ENCODE measurements at regions not wholly inside any gene's neighbourhood (a gene's known extent, or its start where the extent isn't known, plus 50 kb on each side); places are given as distances from the start of the nearest gene placed in this dataset.

GRCh38 chr5:72035831-72036230, 71.4 kb upstream of the MAP1B start:
- no peak for DNase-seq (ENCODE audit: low read depth, low spot score)
- in situ Hi-C loops (cut with HindIII; ENCODE audit: low pct_unique_long_range_greater_than_20kb, low sequenced_read_pairs): no loop called here

GRCh38 chr5:72036951-72037350, 70.3 kb upstream of the MAP1B start:
- in situ Hi-C loops (cut with HindIII; ENCODE audit: low pct_unique_long_range_greater_than_20kb, low sequenced_read_pairs): no loop called here

GRCh38 chr5:72040513-72040912, 66.8 kb upstream of the MAP1B start:
- in situ Hi-C loops (cut with HindIII; ENCODE audit: low pct_unique_long_range_greater_than_20kb, low sequenced_read_pairs): no loop called here
- DNase-seq (ENCODE audit: low read depth, low spot score): no peak

More at GRCh38 chr5:72036951-72037350, 70.3 kb upstream of the MAP1B start:
- DNase-seq (ENCODE audit: low read depth, low spot score): no peak

- DNase-seq (ENCODE audit: low read depth, low spot score): no peak
- in situ Hi-C loops (cut with HindIII; ENCODE audit: low pct_unique_long_range_greater_than_20kb, low sequenced_read_pairs): no loop called here
Observed at GRCh38 chr5:72041654-72042053, 65.6 kb upstream of the MAP1B start.

- DNase-seq (ENCODE audit: low read depth, low spot score): no peak
- in situ Hi-C loops (cut with HindIII; ENCODE audit: low pct_unique_long_range_greater_than_20kb, low sequenced_read_pairs): no loop called here
Observed at GRCh38 chr5:72042097-72042496, 65.2 kb upstream of the MAP1B start.

GRCh38 chr5:72045692-72046091, 61.6 kb upstream of the MAP1B start:
- no peak for DNase-seq (ENCODE audit: low read depth, low spot score)
- in situ Hi-C loops (cut with HindIII; ENCODE audit: low pct_unique_long_range_greater_than_20kb, low sequenced_read_pairs): no loop called here

GRCh38 chr5:72046106-72046505, 61.2 kb upstream of the MAP1B start:
- in situ Hi-C loops (cut with HindIII; ENCODE audit: low pct_unique_long_range_greater_than_20kb, low sequenced_read_pairs): no loop called here
- DNase-seq (ENCODE audit: low read depth, low spot score): no peak

GRCh38 chr5:72055636-72056035, 51.6 kb upstream of the MAP1B start:
- DNase-seq (ENCODE audit: low read depth, low spot score): no peak
- in situ Hi-C loops (cut with HindIII; ENCODE audit: low pct_unique_long_range_greater_than_20kb, low sequenced_read_pairs): no loop called here

All from SK-MEL-5 (cell line).